H1 (cell line): ENCODE measurements at regions not wholly inside any gene's neighbourhood (a gene's known extent, or its start where the extent isn't known, plus 50 kb on each side); places are given as distances from the start of the nearest gene placed in this dataset.

Experiments used
- CTCF ChIA-PET: fragments of 300-600 bp; sonication (Branson Sonifier 250); formaldehyde crosslinking; loops from one replicate; lab custom pipeline; 2021; ENCODE audit not compliant: partially characterized antibody; lab: Charles Lee
- POLR2A ChIA-PET: fragments of 300-600 bp; sonication (Branson Sonifier 250); formaldehyde crosslinking; loops from one replicate; lab custom pipeline; 2021; ENCODE audit warnings: inconsistent platforms; ENCODE audit not compliant: partially characterized antibody; lab: Charles Lee
- DNase-seq, 2 experiments: peaks; one replicate each; pipeline versions ENCODE4 v3.0.0 to v3.0.0-alpha.2; 2010 to 2022; ENCODE audit warnings: low spot score in 2 of 2, low read depth in 1 of 2, mixed read lengths in 1 of 2
- FAIRE-seq: peaks from 2 replicates; lab custom pipeline; 2011; peaks lifted over from hg19 to GRCh38; lab: Jason Lieb, UNC
- H2AFZ ChIP-seq: 2 replicates; pipeline ENCODE4 v1.8.1; 2012; ENCODE audit warnings: low read length, inconsistent platforms
- H2AK5ac ChIP-seq: 2 replicates; pipeline ENCODE4 v1.6.1; 2013; ENCODE audit warnings: low read depth, low read length
- H2BK120ac ChIP-seq: replicated peaks from 2 replicates; pipeline ENCODE3; 2013; ENCODE audit warnings: low read depth, low read length, inconsistent platforms
- H2BK12ac ChIP-seq: 2 replicates; pipeline ENCODE4 v1.6.1; 2013; ENCODE audit warnings: low read depth, low read length
- H2BK15ac ChIP-seq: 2 replicates; pipeline ENCODE4 v1.6.1; 2013; ENCODE audit warnings: low read length
- H2BK20ac ChIP-seq: 2 replicates; pipeline ENCODE4 v1.6.1; 2013; ENCODE audit warnings: low read length
- H2BK5ac ChIP-seq: 2 replicates; pipeline ENCODE4 v1.6.1; 2013; ENCODE audit warnings: low read depth, low read length
- H3K14ac ChIP-seq: 2 replicates; pipeline ENCODE4 v1.6.1; 2013; ENCODE audit warnings: inconsistent platforms; ENCODE audit not compliant: insufficient read length
- H3K18ac ChIP-seq: 2 replicates; pipeline ENCODE4 v1.6.1; 2013; ENCODE audit warnings: low read length; ENCODE audit errors: extremely low read depth
- H3K23ac ChIP-seq: 2 replicates; pipeline ENCODE4 v1.6.1; 2013; ENCODE audit warnings: inconsistent platforms; ENCODE audit not compliant: insufficient read length
- H3K23me2 ChIP-seq: 2 replicates; pipeline ENCODE4 v1.6.1; 2013; ENCODE audit warnings: low read depth, low read length
- H3K27ac ChIP-seq: 2 replicates; pipeline ENCODE4 v1.6.1; 2011; ENCODE audit warnings: low read depth, low read length, inconsistent platforms
- H3K27me3 ChIP-seq, 4 experiments: replicated peaks in 1 of 4; 1 replicate in 1 of 4; 2 replicates in 3 of 4; pipeline versions ENCODE4 v1.6.1 to v1.8.1; 2011 to 2013; ENCODE audit warnings: low read length in 3 of 4, mild to moderate bottlenecking in 3 of 4, inconsistent platforms in 2 of 4, mixed read lengths in 2 of 4, moderate library complexity in 1 of 4; ENCODE audit not compliant: control insufficient read depth in 3 of 4, insufficient read depth in 3 of 4; ENCODE audit errors: extremely low read depth in 1 of 4
- H3K36me3 ChIP-seq, 4 experiments: 2 replicates each; pipeline versions ENCODE4 v1.6.1 to v1.8.1; 2011 to 2013; ENCODE audit warnings: mild to moderate bottlenecking in 4 of 4, low read length in 3 of 4, moderate library complexity in 2 of 4, control low read depth in 1 of 4, inconsistent platforms in 1 of 4; ENCODE audit not compliant: insufficient read depth in 4 of 4, control insufficient read depth in 2 of 4
- H3K4ac ChIP-seq: replicated peaks from 2 replicates; pipeline ENCODE3; 2013; ENCODE audit warnings: low read length, low read depth, mixed read lengths, inconsistent platforms; ENCODE audit not compliant: insufficient read length
- H3K4me1 ChIP-seq, 4 experiments: replicated peaks in 1 of 4; 1 replicate in 1 of 4; 2 replicates in 3 of 4; pipeline versions ENCODE4 v1.6.1 to v1.8.1; 2011 to 2013; ENCODE audit warnings: low read length in 3 of 4, inconsistent platforms in 2 of 4, mixed read lengths in 1 of 4; ENCODE audit not compliant: insufficient read depth in 4 of 4, control insufficient read depth in 3 of 4
- H3K4me2 ChIP-seq, 2 experiments: 2 replicates each; pipeline versions ENCODE4 v1.6.1 to v1.8.1; 2011 to 2013; ENCODE audit warnings: low read depth in 2 of 2, low read length in 2 of 2, control low read depth in 1 of 2, inconsistent platforms in 1 of 2, mild to moderate bottlenecking in 1 of 2; ENCODE audit not compliant: insufficient read depth in 1 of 2
- H3K4me3 ChIP-seq, 4 experiments: fragments of 200-600, 300-600 bp in 1 of 4; sonication (generic), shearing (Covaris generic), sonication (Bioruptor Twin) in 1 of 4; 2 replicates each; pipeline versions ENCODE4 v1.5.1 to v1.8.1; 2011 to 2016; ENCODE audit warnings: low read length in 4 of 4, low read depth in 3 of 4, control low read depth in 2 of 4, inconsistent platforms in 2 of 4, mild to moderate bottlenecking in 2 of 4, mixed read lengths in 1 of 4, moderate library complexity in 1 of 4; ENCODE audit not compliant: insufficient read depth in 2 of 4; ENCODE audit errors: extremely low read depth in 1 of 4
- H3K56ac ChIP-seq: replicated peaks from 2 replicates; pipeline ENCODE3; 2013; ENCODE audit warnings: low read depth, mild to moderate bottlenecking, mixed read lengths, low read length, inconsistent platforms; ENCODE audit not compliant: insufficient read length
- H3K79me1 ChIP-seq: 2 replicates; pipeline ENCODE4 v1.6.1; 2013; ENCODE audit warnings: low read depth, low read length, control low read depth
- H3K79me2 ChIP-seq, 2 experiments: 2 replicates each; pipeline versions ENCODE4 v1.6.1 to v1.8.1; 2012 to 2013; ENCODE audit warnings: low read length in 2 of 2, mild to moderate bottlenecking in 2 of 2, inconsistent platforms in 1 of 2; ENCODE audit not compliant: insufficient read depth in 2 of 2, control insufficient read depth in 1 of 2
- H3K9ac ChIP-seq, 4 experiments: replicated peaks in 1 of 4; 1 replicate in 1 of 4; 2 replicates in 3 of 4; pipeline versions ENCODE4 v1.6.1 to v1.8.1; 2011 to 2013; ENCODE audit warnings: low read depth in 3 of 4, low read length in 3 of 4, control low read depth in 2 of 4, mild to moderate bottlenecking in 2 of 4, moderate library complexity in 2 of 4, inconsistent platforms in 1 of 4; ENCODE audit errors: extremely low read depth in 1 of 4
- H3K9me3 ChIP-seq, 2 experiments: 2 replicates each; pipeline versions ENCODE4 v1.6.1 to v1.8.1; 2012 to 2013; ENCODE audit warnings: mild to moderate bottlenecking in 2 of 2, moderate library complexity in 2 of 2, control low read depth in 1 of 2, inconsistent platforms in 1 of 2, low read depth in 1 of 2, low read length in 1 of 2, mixed read lengths in 1 of 2; ENCODE audit not compliant: insufficient read depth in 2 of 2
- H4K20me1 ChIP-seq, 2 experiments: replicated peaks in 1 of 2; 2 replicates each; pipeline versions ENCODE3 to v1.8.1; 2011 to 2013; ENCODE audit warnings: inconsistent platforms in 2 of 2, low read length in 2 of 2, mild to moderate bottlenecking in 1 of 2; ENCODE audit not compliant: insufficient read depth in 2 of 2, control insufficient read depth in 1 of 2
- H4K5ac ChIP-seq: 2 replicates; pipeline ENCODE4 v1.6.1; 2013; ENCODE audit warnings: low read length, low read depth, mixed read lengths, inconsistent platforms; ENCODE audit not compliant: insufficient read length
- H4K8ac ChIP-seq: 2 replicates; pipeline ENCODE4 v1.8.0; 2013; ENCODE audit warnings: mild to moderate bottlenecking, moderate library complexity, low read length, inconsistent platforms; ENCODE audit not compliant: insufficient read depth; ENCODE audit errors: extremely low read depth
- H4K91ac ChIP-seq: replicated peaks from 2 replicates; pipeline ENCODE3; 2013; ENCODE audit warnings: low read length, mixed read lengths, inconsistent platforms; ENCODE audit not compliant: insufficient read length
- ASH2L ChIP-seq: fragments of 200-600, 300-600 bp; sonication (generic); IDR thresholded peaks from one replicate; pipeline ENCODE4 v1.7.1; 2017; ENCODE audit warnings: low read length
- SIX5 ChIP-seq: IDR thresholded peaks from 2 replicates; pipeline ENCODE4 v1.6.1; 2011; ENCODE audit warnings: mild to moderate bottlenecking, low read depth, low read length
- SRF ChIP-seq: IDR thresholded peaks from 2 replicates; pipeline ENCODE4 v1.6.1; 2011; ENCODE audit warnings: mild to moderate bottlenecking, low read depth, low read length, moderate library complexity
- WGBS, 2 experiments: shearing (Covaris generic) in 1 of 2; methylation state at CpG; one replicate each; pipeline versions ENCODE4 v1.1.6 to v1.1.7; 2013 to 2015; ENCODE audit warnings: low lambda C conversion rate in 2 of 2, mixed read lengths in 2 of 2, inconsistent platforms in 1 of 2, low coverage in 1 of 2, missing lambda C conversion rate in 1 of 2; ENCODE audit not compliant: insufficient replicate concordance in 2 of 2, insufficient coverage in 1 of 2, insufficient read length in 1 of 2; ENCODE audit errors: extremely low coverage in 1 of 2, missing lambda C conversion rate in 1 of 2; 5-methylcytosine and 5-hydroxymethylcytosine counted together

GRCh38 chr18:76219023-76219422, 276.0 kb downstream of the ZNF516 start:
- FAIRE-seq, result no peak

More at GRCh38 chr18:76219023-76219422, 276.0 kb downstream of the ZNF516 start:
- Histone ChIP-seq H3K79me1 (no peaks in the 10 kb centered on the region), H4K20me1 (no peaks in the 10 kb centered on the region), H3K14ac (no peak overlapping the region), H3K23ac (no peak overlapping the region), H4K8ac (no peak overlapping the region), H2BK120ac (no peak overlapping the region), H3K9me3 (0 out of 4 replicates have a peak, but pooled peaks cover 0 to 3% of the 10 kb centered on the region in 2 experiments), H3K4me2 (no peak overlapping the region), H3K4me1 (no peaks in the 10 kb centered on the region), H2AFZ (0 out of 2 replicates have a peak overlapping the region, but pooled peaks have one; percentile 22), H4K91ac (no peak overlapping the region), H2BK15ac (no peak overlapping the region), H3K4me3 (no peak overlapping the region), H2BK5ac (no peak overlapping the region), H3K27me3 (no peaks in the 10 kb centered on the region), H3K18ac (no peak overlapping the region), H3K4ac (no peak overlapping the region), H2BK20ac (no peak overlapping the region), H3K36me3 (no peaks in the 10 kb centered on the region), H4K5ac (no peak overlapping the region), H3K27ac (no peak overlapping the region), H3K23me2 (no peaks in the 10 kb centered on the region), H3K9ac (no peak overlapping the region), H2AK5ac (no peak overlapping the region), H2BK12ac (no peak overlapping the region), H3K79me2 (no peaks in the 10 kb centered on the region), H3K56ac (no peak overlapping the region)
- TF ChIP-seq SRF, result no peak
- TF ChIP-seq ASH2L, result no peak
- TF ChIP-seq SIX5, result no peak
- WGBS, 2 experiments, result 97% methylated on average over 8 of the region's 8 CpGs; no CpG with 5 or more reads in 1 of the 2 experiments
- ChIA-PET CTCF (interaction anchor here (0.6 to 1.0 kb wide), 3 partner anchors 15 to 349 kb away, joined by 3 to 4 read pairs (median 3); no protein-coding TSS in a partner anchor), POLR2A (interaction anchor here (0.6 kb wide), 1 partner anchor 224 kb away, joined by 3 read pairs; no protein-coding TSS in a partner anchor)
- DNase-seq, result no peak
